PC-3 (cell line): ENCODE measurements at regions not wholly inside any gene's neighbourhood (a gene's known extent, or its start where the extent isn't known, plus 50 kb on each side); places are given as distances from the start of the nearest gene placed in this dataset.

ENCODE experiments used
- CTCF ChIP-seq: fragments of 300-600 bp; sonication (generic); conservative IDR thresholded peaks from 2 replicates; pipeline ENCODE4 v1.5.1; 2017; ENCODE audit warnings: antibody characterized with exemption, low read depth, mild to moderate bottlenecking, low read length
- EZH2 ChIP-seq: fragments of 300-600 bp; sonication (generic); IDR thresholded peaks from one replicate; pipeline ENCODE4 v1.6.1; 2017; ENCODE audit warnings: antibody characterized with exemption, mild to moderate bottlenecking, low read length; ENCODE audit not compliant: unreplicated experiment
- EZH2phosphoT487 ChIP-seq: fragments of 300-600 bp; sonication (generic); IDR thresholded peaks from 2 replicates; pipeline ENCODE4 v1.6.1; 2018; ENCODE audit warnings: mild to moderate bottlenecking, antibody characterized with exemption, low read length, borderline replicate concordance

GRCh38 chr7:22587322-22587721, 87.3 kb upstream of the STEAP1B start:
- TF ChIP-seq EZH2 (no peak), CTCF (no peak), EZH2phosphoT487 (no peak)
